ENCODE measurements at regions not wholly inside any gene's neighbourhood (a gene's known extent, or its start where the extent isn't known, plus 50 kb on each side); places are given as distances from the start of the nearest gene placed in this dataset.

DNA sequence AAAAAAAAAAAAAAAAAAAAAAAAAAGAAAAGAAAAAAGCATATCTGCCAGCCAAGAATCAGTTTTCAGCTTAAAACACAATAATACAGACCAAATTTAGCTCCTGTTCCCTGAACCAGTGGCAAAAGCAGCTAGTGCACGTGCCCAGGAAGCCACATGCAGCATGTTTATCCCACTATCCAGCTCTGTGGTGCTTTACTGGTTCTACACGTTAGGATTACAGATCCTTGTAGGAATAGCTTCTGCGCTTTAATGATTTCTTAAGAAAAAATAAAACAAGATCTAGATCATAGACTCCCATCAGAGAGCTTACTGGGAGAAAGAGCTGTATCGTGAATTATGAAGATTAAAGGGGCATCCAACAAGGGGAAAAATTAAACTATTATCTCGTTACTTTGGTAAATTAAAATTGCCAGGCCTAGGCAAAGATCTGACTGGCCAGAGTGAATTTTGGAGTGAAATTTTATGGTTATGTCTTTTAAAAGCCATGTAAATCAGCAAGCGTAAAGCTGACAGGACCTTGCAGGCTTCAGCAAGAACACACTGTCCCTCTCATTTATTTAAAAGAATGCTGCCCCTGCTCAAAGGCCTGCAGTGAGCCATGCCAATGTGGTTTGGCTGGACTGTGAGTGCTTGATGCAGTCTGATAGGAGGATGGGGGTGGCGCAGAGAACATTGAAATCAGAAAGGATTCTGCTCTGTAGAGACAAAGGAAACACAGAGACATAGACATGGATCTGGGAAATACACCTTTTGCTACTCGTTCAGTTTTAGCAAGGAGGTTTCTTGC lies 177.3 kb upstream of the PHYHIPL start:
- H3K4me3 ChIP-seq (ENCODE audit: low read depth, low read length): no peak overlapping the region
- no peaks in the 10 kb centered on the region for H3K36me3 ChIP-seq
- H3K9me3 ChIP-seq (ENCODE audit: severe bottlenecking): no peaks in the 10 kb centered on the region
- no peak overlapping the region for H3K27ac ChIP-seq
- H3K27me3 ChIP-seq (ENCODE audit: insufficient read depth, low read depth, severe bottlenecking): no peaks in the 10 kb centered on the region
- no peak for TF ChIP-seq CTCF (IDR thresholded peaks at IDR 0.05; ENCODE audit: low read depth, low read length)
- no peak for DNase-seq

- DNase-seq: no peak
- Histone ChIP-seq H3K36me3 (no peaks in the 10 kb centered on the region), H3K9me3 (ENCODE audit: severe bottlenecking) (no peaks in the 10 kb centered on the region), H3K27me3 (ENCODE audit: insufficient read depth, low read depth, severe bottlenecking) (no peaks in the 10 kb centered on the region), H3K4me3 (ENCODE audit: low read depth, low read length) (no peak overlapping the region), H3K27ac (no peak overlapping the region)
- no peak for TF ChIP-seq CTCF (IDR thresholded peaks at IDR 0.05; ENCODE audit: low read depth, low read length)
Measured at GRCh38 chr10:59000162-59000825, 176.1 kb upstream of the PHYHIPL start.

DNA sequence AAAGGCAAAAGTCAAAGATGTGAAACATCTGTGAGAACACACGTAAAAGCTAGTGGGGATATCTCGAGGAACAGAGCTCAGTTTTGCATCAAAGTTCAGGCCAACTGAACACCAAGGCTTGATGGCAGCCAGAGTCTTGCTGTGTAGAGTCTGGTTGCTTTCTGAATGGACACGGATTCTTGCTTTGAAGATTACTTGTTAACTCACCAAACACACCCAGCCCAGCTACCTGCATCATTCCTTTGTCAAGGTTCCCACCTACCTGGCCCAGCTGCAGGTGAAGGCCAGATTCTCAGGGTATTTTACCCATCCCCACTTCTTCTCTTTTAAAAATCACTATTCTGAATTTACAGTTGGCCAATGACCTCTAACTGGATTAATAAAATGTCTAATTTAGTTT lies 174.4 kb upstream of the PHYHIPL start:
- no peak overlapping the region for H3K4me3 ChIP-seq (ENCODE audit: low read depth, low read length)
- no peak for DNase-seq
- TF ChIP-seq CTCF (IDR thresholded peaks at IDR 0.05; ENCODE audit: low read depth, low read length): no peak
- no peak overlapping the region for H3K27ac ChIP-seq
- no peaks in the 10 kb centered on the region for H3K27me3 ChIP-seq (ENCODE audit: insufficient read depth, low read depth, severe bottlenecking)
- no peaks in the 10 kb centered on the region for H3K9me3 ChIP-seq (ENCODE audit: severe bottlenecking)
- no peaks in the 10 kb centered on the region for H3K36me3 ChIP-seq

- no peak overlapping the region for H3K4me3 ChIP-seq (ENCODE audit: low read depth, low read length)
Measured at GRCh38 chr10:59003203-59003602, 173.2 kb upstream of the PHYHIPL start.

DNA sequence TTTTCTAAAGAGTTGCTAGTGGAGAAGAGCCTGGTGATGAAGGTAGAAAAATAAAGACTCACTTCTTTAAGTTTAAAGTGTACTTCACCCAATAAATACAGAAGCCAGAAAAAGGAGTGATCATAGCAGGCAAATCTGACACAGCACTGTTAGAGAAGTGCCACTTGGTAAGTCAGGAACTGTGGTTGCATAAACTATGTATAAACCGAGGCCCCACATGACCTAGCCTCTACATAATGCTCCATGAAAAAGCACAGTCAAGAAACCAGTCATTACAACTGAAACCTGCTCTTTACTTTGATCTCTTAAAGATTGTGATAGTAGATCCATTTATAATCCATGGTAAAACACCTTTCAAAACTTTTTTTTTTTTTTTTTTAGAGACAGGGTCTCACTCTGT lies 172.1 kb upstream of the PHYHIPL start:
- Histone ChIP-seq H3K9me3 (ENCODE audit: severe bottlenecking) (no peaks in the 10 kb centered on the region), H3K27me3 (ENCODE audit: insufficient read depth, low read depth, severe bottlenecking) (no peaks in the 10 kb centered on the region), H3K36me3 (no peaks in the 10 kb centered on the region), H3K4me3 (ENCODE audit: low read depth, low read length) (no peak overlapping the region), H3K27ac (no peak overlapping the region)
- no peak for DNase-seq
- no peak for TF ChIP-seq CTCF (IDR thresholded peaks at IDR 0.05; ENCODE audit: low read depth, low read length)

More at GRCh38 chr10:59003203-59003602, 173.2 kb upstream of the PHYHIPL start:
- Histone ChIP-seq H3K9me3 (ENCODE audit: severe bottlenecking) (no peaks in the 10 kb centered on the region), H3K27me3 (ENCODE audit: insufficient read depth, low read depth, severe bottlenecking) (no peaks in the 10 kb centered on the region), H3K36me3 (no peaks in the 10 kb centered on the region), H3K27ac (no peak overlapping the region)
- DNase-seq: no peak
- no peak for TF ChIP-seq CTCF (IDR thresholded peaks at IDR 0.05; ENCODE audit: low read depth, low read length)
